ENCODE measurements at regions not wholly inside any gene's neighbourhood (a gene's known extent, or its start where the extent isn't known, plus 50 kb on each side); places are given as distances from the start of the nearest gene placed in this dataset.

DNA sequence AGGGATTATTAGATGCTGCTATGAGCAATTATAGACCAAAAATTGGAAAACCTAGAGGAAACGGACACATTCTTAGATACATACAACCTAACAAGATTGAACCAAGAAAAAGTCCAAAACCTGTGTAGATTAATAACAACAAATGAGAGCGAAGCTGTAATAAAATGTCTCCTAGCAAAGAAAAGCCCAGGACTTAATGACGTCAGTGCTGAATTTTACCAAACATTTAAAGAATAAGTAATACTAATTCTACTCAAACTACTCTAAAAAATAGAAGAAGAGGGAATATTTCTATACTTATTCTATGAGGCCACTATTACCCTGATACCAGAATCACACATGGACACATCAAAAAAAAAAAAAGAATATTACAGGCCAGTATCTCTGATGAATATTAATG lies 309.5 kb upstream of the ANO5 start:
- peaks cover 0 to 7% of the 10 kb centered on the region in 2 donors for H3K9me3 ChIP-seq
- ATAC-seq, result no peak
- no peak overlapping the region for H3K4me3 ChIP-seq
- H3K27ac ChIP-seq, result no peak overlapping the region
- DNase-seq, result no peak
- no peaks in the 10 kb centered on the region for H3K4me1 ChIP-seq
- TF ChIP-seq, protein P1, sequence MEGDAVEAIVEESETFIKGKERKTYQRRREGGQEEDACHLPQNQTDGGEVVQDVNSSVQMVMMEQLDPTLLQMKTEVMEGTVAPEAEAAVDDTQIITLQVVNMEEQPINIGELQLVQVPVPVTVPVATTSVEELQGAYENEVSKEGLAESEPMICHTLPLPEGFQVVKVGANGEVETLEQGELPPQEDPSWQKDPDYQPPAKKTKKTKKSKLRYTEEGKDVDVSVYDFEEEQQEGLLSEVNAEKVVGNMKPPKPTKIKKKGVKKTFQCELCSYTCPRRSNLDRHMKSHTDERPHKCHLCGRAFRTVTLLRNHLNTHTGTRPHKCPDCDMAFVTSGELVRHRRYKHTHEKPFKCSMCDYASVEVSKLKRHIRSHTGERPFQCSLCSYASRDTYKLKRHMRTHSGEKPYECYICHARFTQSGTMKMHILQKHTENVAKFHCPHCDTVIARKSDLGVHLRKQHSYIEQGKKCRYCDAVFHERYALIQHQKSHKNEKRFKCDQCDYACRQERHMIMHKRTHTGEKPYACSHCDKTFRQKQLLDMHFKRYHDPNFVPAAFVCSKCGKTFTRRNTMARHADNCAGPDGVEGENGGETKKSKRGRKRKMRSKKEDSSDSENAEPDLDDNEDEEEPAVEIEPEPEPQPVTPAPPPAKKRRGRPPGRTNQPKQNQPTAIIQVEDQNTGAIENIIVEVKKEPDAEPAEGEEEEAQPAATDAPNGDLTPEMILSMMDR (IDR thresholded peaks at IDR 0.05), result no peak
- no peaks in the 10 kb centered on the region for H3K27me3 ChIP-seq
- intact Hi-C loops (cut with DNase I), result no loop called here
- H3K36me3 ChIP-seq, result no peaks in the 10 kb centered on the region

DNA sequence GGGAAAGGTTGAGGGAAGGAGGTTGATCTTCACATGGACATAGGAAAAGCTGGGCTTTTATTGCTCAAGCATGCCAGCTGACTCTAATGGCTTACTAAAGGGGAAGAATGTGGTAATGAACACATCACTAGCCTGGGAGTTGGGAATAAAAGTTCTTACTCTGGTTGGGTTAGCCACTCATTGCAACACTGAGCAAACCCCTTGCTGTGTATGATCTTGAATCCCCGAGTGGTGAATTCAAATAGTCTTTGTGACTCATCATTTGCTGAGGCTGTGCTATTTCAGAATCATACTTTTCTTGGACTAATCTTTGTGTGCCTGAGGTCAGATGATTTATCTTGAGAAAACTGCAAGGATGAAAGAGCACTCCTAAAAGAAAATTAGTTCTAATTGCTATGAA lies 304.1 kb upstream of the ANO5 start:
- H3K4me1 ChIP-seq, result no peaks in the 10 kb centered on the region
- TF ChIP-seq, protein P1 (IDR thresholded peaks at IDR 0.05), result no peak
- H3K9me3 ChIP-seq, result no peaks in the 10 kb centered on the region
- no peak overlapping the region for H3K4me3 ChIP-seq
- no peak overlapping the region for H3K27ac ChIP-seq
- DNase-seq, result no peak
- no peaks in the 10 kb centered on the region for H3K27me3 ChIP-seq
- no peaks in the 10 kb centered on the region for H3K36me3 ChIP-seq
- peak; percentile 67 for ATAC-seq
- intact Hi-C loops (cut with DNase I), result no loop called here

DNA sequence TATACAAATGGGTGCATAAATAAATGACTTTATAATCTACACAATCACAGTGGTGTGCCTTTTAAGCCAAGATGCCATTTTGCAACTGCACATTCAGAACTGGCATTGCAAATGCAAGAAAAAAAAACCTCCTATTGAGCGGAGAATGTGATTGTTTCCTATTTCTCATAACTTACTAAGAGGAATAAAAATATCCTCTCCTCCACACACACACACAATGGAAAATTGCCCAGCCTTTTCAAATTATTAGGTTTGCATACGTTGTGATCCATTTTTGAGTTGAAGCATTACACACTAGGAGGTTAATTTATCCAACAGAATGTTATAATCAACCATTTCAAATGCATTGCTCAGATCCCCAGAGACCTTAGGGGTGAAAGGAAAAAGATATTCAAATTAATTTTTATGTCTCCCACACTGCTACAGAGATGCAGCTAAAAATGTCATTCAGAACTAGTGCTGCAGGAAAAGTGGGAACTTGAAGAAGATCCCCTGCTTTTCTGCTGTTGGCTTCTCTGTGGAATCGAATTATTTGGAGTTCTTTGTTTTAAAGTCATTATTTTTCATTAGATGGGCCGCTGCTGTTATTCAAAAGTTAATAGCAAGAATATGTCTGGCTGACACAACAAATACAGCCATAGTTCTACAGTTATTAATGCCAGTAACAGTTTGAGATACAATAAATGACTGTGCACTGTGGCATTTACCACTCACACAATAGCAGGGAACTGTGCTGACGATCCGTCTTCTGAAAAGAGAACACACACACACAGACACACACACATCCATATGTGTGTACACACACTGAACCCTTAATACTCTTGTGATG lies 299.9 kb upstream of the ANO5 start:
- TF ChIP-seq, protein P1 (IDR thresholded peaks at IDR 0.05), result no peak
- ATAC-seq, result no peak
- no peak for DNase-seq
- Histone ChIP-seq H3K27ac (no peak overlapping the region), H3K27me3 (no peaks in the 10 kb centered on the region), H3K4me1 (no peaks in the 10 kb centered on the region), H3K4me3 (no peak overlapping the region), H3K9me3 (no peaks in the 10 kb centered on the region), H3K36me3 (no peaks in the 10 kb centered on the region)
- intact Hi-C loops (cut with DNase I), result no loop called here

DNA sequence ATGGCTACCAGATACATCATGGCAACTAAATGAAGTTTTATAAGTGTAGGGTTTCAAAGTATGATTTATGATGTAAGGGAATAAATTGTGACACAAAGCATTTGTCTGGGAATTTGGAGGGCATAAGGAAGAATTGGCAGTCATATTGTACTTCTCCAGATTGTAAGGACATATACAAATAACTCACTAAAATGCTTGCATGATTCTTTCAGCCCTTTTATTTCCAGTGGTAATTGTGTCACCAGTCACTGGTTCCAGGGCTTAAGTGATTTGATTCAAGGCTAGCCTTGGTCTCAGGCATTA lies 299.4 kb upstream of the ANO5 start:
- Histone ChIP-seq H3K36me3 (no peaks in the 10 kb centered on the region), H3K9me3 (no peaks in the 10 kb centered on the region), H3K4me1 (no peaks in the 10 kb centered on the region), H3K27ac (no peak overlapping the region), H3K4me3 (no peak overlapping the region), H3K27me3 (no peaks in the 10 kb centered on the region)
- intact Hi-C loops (cut with DNase I), result no loop called here
- DNase-seq, result no peak
- ATAC-seq, result no peak
- TF ChIP-seq, protein P1 (IDR thresholded peaks at IDR 0.05), result no peak

DNA sequence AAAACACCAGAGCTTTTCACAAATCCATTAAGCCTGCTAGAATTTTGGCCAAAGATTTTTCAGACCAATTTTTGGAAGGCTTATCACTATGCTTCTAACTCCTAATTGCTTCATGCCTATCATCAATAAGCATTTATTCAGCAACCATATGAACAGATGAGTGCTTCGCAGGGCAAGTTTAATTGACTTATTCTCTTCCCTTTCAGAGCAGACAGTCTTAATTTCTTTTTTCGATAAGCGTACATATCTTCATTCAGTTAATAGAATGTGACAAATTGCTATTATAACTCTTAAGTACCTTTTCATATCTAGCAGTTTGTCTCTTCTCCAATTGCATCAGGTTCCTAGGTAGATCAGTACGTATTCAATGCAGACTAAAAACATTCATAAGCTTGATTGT lies 298.4 kb upstream of the ANO5 start:
- Histone ChIP-seq H3K27ac (no peak overlapping the region), H3K27me3 (no peaks in the 10 kb centered on the region), H3K36me3 (no peaks in the 10 kb centered on the region), H3K9me3 (no peaks in the 10 kb centered on the region), H3K4me1 (no peaks in the 10 kb centered on the region), H3K4me3 (no peak overlapping the region)
- intact Hi-C loops (cut with DNase I), result no loop called here
- TF ChIP-seq, protein P1 (IDR thresholded peaks at IDR 0.05), result no peak
- DNase-seq (no peak), ATAC-seq (no peak)
